ENCODE measurements at regions not wholly inside any gene's neighbourhood (a gene's known extent, or its start where the extent isn't known, plus 50 kb on each side); places are given as distances from the start of the nearest gene placed in this dataset.
"Not testable (repeated sequence)": the region's sequence is repeated elsewhere in the genome, so short reads cannot be mapped to it uniquely, and the experiment has no call there.

DNA sequence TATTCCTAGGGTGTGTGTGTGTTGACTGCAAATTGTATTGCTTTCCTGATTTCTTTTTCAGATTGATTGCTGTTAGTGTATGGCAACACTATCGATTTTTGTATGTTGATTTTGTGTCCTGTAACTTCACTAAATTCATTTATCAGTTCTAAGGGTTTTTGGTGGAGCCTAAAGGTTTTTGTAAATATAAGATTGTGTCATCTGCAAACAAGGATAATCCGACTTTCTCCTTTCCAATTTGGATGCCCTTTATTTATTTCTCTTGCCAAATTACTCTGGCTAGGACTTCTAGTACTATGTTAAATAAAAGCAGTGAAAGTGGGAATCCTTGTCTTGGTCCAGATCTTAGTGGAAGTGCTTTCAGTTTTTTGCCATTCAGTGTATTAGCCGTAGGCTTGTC, 340.9 kb upstream of the KLF4 start:
- DNase-seq (ENCODE audit: low read depth in 1 of 2, low spot score in 1 of 2) = no peak

DNA sequence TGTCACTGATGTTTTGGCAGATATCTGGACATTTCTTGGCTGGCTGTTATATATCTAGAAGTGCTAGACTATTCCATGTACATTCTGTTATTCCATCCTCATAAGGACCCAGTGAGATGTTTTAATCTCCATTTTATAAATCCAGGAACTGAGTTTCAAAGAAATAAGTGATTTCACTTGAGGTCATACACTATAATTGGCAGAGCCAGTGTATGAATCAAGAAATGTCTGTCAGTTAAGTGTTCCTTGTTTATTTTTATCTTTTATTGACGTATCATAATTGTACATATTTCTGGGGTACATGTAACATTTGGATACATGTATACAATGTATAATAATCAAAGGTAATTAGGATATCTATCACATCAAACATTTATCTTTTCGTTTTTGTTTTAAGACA, 338.3 kb upstream of the KLF4 start:
- no peak for DNase-seq (ENCODE audit: low read depth in 1 of 2, low spot score in 1 of 2)

DNA sequence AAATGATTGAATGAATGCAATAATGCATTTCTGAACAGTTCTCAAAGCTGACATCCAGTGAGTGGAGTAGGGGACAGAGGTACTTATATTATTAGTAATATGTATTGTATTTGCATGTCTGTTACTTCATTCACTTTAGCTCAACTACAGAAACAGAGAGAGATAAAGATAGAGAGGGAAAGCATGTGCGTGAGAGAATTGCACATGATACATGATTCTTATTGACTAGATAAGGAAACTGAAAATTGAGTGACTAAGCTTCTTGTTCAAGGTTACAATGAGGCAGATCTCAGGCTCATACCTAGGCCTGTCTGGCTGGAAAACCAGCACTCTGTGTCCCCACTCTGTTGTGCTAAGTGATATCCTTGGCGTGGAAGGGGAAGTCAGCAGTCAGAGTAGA, 337.7 kb upstream of the KLF4 start:
- no peak for DNase-seq (ENCODE audit: low read depth in 1 of 2, low spot score in 1 of 2)

DNA sequence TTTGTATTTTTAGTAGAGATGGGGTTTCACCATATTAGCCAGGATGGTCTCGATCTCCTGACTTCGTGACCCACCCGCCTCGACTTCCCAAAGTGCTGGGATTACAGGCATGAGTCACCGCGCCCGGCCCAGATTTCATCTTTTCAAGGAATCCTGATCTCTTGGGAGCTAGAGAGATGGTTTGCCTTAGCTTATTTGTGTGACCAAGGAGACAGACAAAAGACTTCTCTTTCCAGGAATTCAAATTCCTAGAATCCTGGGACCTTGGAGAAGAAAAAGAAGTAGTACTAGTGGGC, 337.1 kb upstream of the KLF4 start:
- DNase-seq (ENCODE audit: low read depth in 1 of 2, low spot score in 1 of 2) = not testable (repeated sequence)

DNA sequence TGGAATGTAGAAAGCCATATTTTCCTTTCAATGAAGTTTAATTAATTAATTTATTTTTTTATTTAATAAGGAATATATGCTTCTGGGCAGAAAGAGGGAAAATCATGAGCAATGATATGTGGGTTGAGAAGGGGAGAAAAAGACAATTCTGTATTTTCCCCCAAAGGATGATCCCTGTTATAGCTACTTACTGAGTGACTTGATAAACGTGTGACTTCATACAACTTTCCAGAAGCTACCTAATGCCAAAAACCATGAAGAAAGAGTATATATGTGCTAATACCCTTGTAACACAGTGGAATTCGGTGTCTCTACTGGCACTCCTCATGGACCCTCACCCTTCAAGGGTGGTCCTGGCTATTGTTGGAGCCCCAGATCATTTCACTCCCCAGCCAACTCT, 335.0 kb upstream of the KLF4 start:
- DNase-seq (ENCODE audit: low read depth in 1 of 2, low spot score in 1 of 2) = no peak

DNA sequence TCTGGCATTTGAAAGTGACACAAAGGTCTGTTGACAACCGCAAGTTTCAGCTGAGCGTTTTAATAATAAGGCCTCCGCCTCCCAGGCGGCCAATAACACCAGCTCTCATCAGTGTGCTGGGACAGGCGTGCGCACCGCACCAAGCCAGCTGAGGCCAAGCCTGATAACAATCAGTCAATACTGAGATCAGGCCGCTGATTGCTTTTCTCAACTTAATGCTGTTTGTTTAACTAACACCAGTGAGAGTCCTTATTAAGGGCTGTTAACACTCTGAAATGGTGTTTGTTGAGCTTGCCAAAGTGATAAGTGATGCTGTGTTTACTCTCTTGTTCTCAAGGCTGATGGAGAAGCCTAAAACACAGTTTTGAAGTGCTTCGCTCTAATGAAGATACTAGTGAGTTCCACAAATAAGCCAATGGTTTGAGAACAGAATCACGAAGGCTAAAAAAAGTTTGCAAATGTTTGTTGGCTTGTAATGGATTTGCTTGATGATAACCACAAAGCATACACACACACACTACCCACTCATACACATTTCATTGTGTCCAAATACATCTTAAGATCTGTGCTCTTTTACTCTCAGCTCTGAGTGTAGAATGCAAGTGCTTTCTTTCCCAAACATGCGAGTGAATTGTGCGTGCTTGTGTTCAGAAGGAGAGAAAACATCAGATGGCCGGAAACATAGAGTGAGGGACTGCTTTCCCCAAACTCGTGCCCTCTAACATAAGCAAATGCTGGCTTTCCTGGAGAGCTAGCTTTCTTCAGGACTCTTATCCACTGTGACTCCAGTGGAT, 330.4 kb upstream of the KLF4 start:
- no peak for DNase-seq (ENCODE audit: low read depth in 1 of 2, low spot score in 1 of 2)

DNA sequence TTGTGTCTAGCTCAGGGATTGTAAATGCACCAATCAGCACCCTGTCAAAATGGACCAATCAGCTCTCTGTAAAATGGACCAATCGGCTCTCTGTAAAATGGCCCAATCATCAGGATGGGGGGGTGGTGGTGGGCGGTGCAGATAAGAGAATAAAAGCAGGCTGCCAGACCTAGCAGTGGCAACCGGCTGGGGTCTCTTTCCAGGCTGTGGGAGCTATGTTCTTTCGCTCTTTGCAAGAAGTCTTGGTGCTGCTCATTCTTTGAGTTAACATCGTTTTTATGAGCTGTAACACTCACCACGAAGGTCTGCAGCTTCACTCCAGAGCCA, 328.9 kb upstream of the KLF4 start:
- DNase-seq (ENCODE audit: low read depth in 1 of 2, low spot score in 1 of 2) = not testable (repeated sequence)

DNA sequence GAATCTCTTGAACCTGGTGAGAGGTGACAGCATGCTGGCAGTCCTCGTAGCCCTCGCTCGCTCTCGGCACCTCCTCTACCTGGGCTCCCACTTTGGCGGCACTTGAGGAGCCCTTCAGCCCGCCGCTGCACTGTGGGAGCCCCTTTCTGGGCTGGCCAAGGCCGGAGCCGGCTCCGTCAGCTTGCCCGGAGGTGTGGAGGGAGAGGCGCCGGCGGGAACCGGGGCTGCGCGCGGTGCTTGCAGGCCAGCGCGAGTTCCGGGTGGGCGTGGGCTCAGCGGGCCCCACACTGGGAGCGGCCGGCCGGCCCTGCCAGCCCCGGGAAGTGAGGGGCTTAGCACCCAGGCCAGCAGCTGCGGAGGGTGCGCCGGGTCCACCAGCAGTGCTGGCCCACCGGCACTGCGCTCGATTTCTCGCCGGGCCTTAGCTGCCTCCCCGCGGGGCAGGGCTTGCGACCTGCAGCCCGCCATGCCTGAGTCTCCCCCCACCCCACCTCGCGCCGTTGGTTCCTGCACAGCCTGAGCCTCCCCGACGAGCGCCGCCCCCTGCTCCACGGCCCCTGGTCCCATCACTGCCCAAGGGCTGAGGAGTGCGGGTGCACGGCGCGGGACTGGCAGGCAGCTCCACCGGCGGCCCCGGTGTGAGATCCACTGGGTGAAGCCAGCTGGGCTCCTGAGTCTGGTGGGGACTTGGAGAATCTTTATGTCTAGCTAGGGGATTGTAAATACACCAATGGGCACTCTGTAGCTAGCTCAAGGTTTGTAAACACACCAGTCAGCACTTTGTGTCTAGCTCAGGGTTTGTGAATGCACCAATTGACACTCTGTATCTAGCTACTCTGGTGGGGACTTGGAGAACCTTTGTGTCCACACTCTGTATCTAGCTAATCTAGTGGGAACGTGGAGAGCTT, 328.3 kb upstream of the KLF4 start:
- DNase-seq (ENCODE audit: low read depth in 1 of 2, low spot score in 1 of 2) = not testable (repeated sequence)

DNA sequence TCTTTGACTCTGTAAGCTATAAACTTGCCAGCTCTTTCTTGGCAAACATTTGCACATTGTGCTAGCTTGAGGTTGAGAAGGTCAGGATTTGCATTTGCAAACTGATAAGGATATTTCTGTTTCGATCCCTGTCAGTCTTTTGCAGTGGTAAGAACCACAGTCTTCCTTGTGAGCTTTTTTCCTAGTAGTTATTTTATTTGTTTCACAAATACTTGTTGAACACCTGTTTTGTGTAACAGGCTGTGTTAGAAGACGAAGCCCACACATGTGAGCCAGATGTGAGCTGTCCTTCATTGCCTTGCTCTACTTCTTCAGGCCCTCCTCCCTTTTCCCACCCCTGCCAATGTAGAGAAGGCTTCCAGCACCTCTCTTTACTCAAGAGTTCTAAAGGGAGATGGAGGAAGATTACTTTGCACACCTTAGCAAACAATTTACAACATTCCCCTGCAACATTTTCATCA, 327.0 kb upstream of the KLF4 start:
- DNase-seq (ENCODE audit: low read depth in 1 of 2, low spot score in 1 of 2) = no peak

DNA sequence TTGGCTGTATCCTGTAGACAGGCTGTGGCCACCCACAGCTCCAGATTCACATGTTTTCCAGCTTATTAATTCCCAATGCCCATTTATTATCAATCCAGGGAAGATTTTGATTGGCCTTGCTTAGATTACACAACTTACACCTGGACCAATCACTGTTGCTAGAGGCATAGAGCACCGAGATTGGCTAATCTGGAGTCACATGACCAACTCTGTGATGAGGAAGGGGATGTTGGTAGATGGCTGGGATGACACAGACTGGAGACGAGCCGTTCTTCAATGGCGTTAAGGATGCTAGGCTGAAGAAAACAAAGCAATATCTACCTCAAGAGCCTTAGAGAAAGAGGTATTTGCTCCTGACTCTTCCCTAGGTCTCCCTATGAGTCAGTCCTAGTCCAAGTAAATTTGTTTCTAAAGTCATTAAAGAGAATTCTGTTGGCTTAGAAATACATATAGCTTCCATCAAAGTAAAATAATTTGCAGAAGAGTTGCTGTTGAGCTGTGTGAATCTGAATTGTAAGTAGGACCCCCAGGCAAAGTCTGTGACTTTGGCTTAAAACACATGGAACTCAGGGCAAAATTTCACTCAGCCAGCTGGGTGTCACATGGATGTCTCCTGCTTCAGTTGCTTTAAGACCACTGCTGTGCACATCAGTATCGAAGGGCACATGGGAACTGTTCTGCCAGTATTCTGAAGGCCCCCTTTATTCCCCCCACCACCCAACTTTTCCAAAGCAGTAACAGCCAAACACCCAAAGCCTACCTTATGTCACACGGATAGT, 326.4 kb upstream of the KLF4 start:
- DNase-seq (ENCODE audit: low read depth in 1 of 2, low spot score in 1 of 2) = no peak

DNA sequence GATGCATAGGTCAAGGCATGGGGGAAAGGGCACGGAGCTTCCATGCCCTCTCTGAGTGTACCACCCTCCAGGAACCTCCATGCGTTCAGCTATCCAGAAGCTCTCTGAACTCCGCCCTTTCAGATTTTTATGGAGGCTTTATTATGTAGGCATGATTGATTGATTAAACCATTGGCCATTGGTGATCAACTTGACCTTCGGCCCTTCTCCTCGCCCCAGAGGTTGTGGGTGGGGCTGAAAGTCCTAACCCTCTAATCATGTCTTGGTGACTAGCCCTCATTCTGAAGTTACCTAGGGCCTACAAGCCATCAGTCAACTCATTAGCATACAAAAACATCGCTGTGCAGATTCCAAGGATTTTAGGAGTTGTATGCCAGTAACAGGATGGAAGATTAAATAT, 323.7 kb upstream of the KLF4 start:
- no peak for DNase-seq (ENCODE audit: low read depth in 1 of 2, low spot score in 1 of 2)

DNA sequence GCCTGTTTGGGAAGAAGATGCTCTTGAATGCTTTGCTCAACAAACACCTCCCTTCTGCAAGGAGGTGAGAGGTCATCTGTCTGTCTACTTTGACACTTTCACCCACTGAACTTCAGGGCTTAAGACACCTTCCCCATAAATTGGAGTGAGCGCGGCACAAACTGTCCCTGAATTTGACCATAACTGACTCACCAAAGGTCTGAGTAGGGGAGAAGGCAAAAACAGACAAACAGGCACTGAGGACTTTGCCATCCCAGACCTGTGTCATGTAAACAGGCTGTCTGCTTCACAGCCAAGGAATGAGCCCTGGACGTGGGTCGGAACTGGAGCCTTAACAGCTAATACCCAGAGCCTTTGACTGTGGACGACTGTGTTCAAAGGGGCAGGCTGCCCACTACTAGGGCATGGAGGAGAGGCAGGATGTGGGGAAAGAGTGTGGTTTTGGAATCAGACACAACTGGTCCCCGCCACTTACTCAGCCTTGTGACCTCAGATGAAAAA, 320.9 kb upstream of the KLF4 start:
- no peak for DNase-seq (ENCODE audit: low read depth in 1 of 2, low spot score in 1 of 2)

DNA sequence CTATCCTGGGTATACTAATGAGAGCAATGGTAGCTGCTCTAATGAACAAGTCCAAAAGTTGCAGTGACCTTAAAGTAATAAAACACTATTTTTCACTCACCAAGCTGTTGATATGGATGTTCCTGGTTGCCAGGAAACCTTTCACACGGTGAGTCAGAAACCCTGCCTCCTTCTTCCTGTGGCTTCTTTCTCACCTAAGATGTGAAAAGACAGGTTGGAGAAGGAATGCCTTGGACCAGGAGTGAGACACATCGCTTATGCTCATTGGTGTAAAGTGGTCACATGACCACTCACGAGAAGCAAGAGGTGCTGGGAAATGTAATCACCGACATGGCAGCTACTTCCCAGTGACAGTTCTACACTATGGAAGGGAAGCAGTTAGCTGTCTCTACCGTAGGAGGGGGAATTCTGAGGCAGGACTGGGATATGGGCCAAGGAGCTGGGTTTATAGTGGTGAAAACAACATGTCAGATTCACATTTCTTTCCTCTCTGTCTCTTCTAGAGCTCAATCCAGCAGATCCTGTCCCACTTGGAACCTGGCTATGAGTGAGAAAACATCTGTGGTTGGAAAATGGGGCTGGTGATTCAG, 320.4 kb upstream of the KLF4 start:
- no peak for DNase-seq (ENCODE audit: low read depth in 1 of 2, low spot score in 1 of 2)

DNA sequence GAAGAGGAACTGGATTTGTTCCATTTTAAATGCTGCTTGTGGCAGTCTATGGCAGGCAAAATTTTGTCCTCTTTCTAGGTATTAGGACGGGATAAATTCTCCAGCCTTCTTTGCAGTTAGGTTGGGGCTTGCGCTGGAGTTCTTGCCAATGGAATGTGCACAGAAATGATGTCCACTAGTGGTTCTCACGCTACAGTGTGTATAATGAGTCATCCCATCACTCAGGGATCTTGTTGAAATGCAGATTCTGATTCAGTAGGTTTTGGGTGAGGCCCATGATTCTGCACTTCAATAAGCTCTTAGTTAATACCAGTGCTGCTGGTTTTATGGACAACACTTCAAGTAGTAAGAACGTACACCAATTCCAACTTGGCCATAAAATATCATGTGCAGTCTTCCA, 317.6 kb upstream of the KLF4 start:
- DNase-seq (ENCODE audit: low read depth in 1 of 2, low spot score in 1 of 2) = no peak

DNA sequence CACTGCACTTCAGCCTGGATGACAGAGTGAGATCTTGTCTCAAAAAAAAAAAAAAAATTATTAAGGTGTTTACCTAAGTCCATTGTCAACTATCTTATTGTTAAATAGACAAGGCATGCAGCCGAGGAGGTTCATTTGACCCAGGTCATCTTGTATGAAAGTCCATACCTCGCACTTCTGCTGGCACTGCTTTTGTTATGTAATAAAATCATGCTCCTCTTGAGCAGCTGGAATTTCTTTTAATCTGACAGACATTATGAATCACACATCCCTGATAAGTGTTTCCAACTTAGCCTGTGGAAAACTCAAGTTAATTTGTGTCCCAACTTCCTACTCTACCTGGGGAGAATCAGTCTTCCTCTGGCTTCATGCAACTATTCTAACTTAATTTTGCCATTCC, 315.6 kb upstream of the KLF4 start:
- no peak for DNase-seq (ENCODE audit: low read depth in 1 of 2, low spot score in 1 of 2)

DNA sequence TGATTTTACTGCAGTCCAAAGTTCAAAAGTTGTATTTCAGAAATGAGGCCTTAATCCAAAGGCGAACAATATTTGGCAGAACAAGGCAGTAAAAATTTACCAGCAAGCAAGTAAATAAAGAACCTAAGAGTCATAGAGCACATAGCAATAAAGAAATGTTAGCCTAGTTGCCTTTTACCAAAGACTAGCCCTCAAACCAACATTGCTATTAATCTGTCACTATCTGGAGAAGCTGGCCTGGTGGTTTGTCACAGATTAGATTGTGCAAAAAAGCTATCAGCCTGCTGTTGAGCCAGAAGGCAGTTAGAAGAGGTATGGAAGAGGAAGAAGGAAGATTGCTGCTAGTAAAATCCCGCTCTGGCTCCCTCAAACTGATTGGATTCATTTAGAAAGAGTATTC, 304.7 kb upstream of the KLF4 start:
- DNase-seq (ENCODE audit: low read depth in 1 of 2, low spot score in 1 of 2) = no peak

DNA sequence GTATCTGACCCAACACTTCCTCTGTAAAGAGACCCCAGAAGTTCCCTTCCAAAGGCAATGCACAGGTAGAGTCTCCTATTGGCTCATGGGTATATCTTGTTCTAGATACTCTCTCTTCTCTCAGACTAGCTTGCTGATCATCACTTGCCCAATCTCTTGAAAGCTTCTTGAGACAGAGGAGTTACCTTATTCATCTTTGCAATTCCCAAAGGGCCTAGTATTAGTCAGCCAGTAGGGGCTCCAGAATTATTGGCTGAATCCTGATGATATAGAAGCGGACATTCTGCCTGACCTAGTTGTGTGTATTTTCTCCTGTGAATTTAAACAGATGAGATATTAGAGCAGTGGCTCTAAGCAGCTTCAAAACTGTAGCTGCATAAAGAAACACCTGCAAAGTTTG, 304.0 kb upstream of the KLF4 start:
- no peak for DNase-seq (ENCODE audit: low read depth in 1 of 2, low spot score in 1 of 2)

DNA sequence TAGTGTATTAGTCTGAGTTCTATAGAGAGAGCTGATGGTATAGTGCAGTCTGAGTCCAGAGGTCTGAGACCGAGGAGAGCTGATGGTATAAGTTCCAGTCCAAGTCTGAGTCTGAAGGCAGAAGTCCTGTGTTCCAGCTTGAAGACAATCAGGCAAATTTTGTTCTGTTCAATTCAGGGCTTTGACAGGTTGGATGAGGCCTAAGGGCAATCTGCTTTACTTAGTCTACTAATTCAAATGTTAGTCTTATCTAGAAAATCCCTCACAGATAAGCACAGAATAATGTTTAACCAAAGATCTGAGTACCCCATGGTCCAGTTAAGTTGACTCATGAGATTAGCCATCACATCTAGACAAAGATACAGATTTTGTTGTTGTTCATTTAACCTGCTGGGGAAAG, 303.0 kb upstream of the KLF4 start:
- DNase-seq (ENCODE audit: low read depth in 1 of 2, low spot score in 1 of 2) = no peak

DNA sequence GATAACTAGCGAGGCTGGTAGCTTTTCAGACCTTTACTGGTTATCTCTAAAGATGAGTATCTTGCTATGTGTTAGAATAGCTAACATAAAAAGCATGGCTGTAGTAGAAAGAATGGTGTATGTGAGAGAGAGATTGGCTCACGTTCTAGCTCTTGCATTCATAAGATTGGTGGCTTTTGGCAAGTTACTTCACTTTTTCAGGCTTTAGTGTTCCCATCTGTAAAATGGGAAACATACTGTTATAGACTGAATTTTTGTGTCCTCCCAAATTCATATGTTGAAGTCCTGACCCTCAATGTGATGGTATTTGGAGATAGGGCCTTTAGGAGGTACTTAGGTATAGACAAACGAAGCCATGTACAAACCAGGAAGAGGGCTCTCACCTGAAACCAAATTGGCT, 302.4 kb upstream of the KLF4 start:
- DNase-seq (ENCODE audit: low read depth in 1 of 2, low spot score in 1 of 2) = no peak

DNA sequence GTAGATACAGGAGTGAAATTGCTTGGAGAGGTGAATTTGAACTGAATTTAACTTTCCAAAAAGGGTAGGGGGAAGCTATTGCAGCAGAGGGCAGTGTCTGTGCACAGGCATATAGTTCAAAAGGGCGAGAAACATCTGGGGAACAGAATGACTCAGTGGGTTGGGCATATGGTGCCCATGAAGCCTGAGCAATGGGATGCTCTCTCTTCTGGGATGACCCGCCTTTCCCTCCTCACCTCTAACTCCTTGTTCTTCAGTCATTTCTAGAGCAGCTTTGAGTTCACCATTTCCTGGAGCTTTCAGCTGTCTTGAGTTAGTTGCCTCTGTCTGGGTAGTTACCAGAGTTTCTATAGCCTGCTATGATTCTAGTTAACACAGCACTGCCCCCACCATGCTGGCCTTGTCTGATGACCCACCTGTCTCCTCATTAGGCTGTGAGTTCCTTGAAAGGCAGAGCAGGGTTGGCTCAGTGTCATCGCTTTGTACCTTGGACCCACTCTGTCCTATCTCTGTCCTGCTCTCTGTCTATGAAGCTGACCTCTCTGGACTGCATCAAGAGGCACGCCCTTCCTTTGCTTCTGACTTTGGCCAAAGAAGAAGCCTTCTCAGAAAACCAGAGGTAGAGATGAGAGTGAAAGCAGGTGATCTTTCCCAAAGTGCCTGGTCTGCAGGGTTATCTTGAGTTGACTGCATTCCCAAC, 299.6 kb upstream of the KLF4 start:
- DNase-seq (ENCODE audit: low read depth in 1 of 2, low spot score in 1 of 2) = no peak

DNA sequence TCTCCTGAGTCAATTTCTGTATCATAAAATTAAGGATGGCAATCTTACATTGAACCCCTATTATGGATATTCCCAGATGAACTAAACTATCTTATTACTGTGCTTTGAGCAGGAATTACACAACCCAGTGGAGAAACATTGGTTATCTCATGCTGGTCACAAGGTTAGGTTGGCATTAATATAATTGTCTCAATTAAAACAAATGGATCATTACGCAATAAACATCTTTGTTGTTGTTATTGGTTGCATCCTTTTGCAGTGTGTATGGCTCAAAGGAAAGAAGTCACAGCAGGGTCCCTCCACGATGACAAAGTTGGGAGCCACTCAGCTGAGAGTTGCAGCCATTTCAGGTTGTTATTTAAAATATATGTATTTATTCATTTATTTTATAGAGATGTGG, 297.0 kb upstream of the KLF4 start:
- no peak for DNase-seq (ENCODE audit: low read depth in 1 of 2, low spot score in 1 of 2)

Data from activated CD4-positive, alpha-beta T cell treated with anti-CD3 and anti-CD28 coated beads, Interleukin-2, amount 50 U/mL, for 24 hours (primary cell).